ENCODE measurements at regions not wholly inside any gene's neighbourhood (a gene's known extent, or its start where the extent isn't known, plus 50 kb on each side); places are given as distances from the start of the nearest gene placed in this dataset.
"Not testable (repeated sequence)": the region's sequence is repeated elsewhere in the genome, so short reads cannot be mapped to it uniquely, and the experiment has no call there.

- DNase-seq (ENCODE audit: low read depth in 2 of 2): not testable (repeated sequence)
Measured at GRCh38 chr17:45554479-45554878, 64.0 kb upstream of the PLEKHM1 start.

GRCh38 chr17:45558821-45559220 is 68.3 kb upstream of the PLEKHM1 start:
- DNase-seq (ENCODE audit: low read depth in 2 of 2): not testable (repeated sequence)

- DNase-seq (ENCODE audit: low read depth in 2 of 2): not testable (repeated sequence)
Measured at GRCh38 chr17:45562868-45563267, 72.3 kb upstream of the PLEKHM1 start.

- DNase-seq (ENCODE audit: low read depth in 2 of 2): not testable (repeated sequence)
Measured at GRCh38 chr17:45563283-45563682, 72.8 kb upstream of the PLEKHM1 start.

GRCh38 chr17:45568275-45568674 is 77.8 kb upstream of the PLEKHM1 start:
- DNase-seq (ENCODE audit: low read depth in 2 of 2): not testable (repeated sequence)

- not testable (repeated sequence) for DNase-seq (ENCODE audit: low read depth in 2 of 2)
Measured at GRCh38 chr17:45573326-45573725, 82.8 kb upstream of the PLEKHM1 start.

- no peak for DNase-seq (ENCODE audit: low read depth in 2 of 2)
Measured at GRCh38 chr17:45573924-45574770, 83.6 kb upstream of the PLEKHM1 start.

GRCh38 chr17:45575126-45575885 is 84.8 kb upstream of the PLEKHM1 start:
- DNase-seq (ENCODE audit: low read depth in 2 of 2): no peak

- DNase-seq (ENCODE audit: low read depth in 2 of 2): not testable (repeated sequence)
Measured at GRCh38 chr17:45576527-45577307, 86.2 kb upstream of the PLEKHM1 start.

- DNase-seq (ENCODE audit: low read depth in 2 of 2): no peak
Measured at GRCh38 chr17:45577571-45578279, 87.2 kb upstream of the PLEKHM1 start.

- no peak for DNase-seq (ENCODE audit: low read depth in 2 of 2)
Measured at GRCh38 chr17:45578516-45579455, 88.3 kb upstream of the PLEKHM1 start.

GRCh38 chr17:45579529-45580495 is 89.3 kb upstream of the PLEKHM1 start:
- no peak for DNase-seq (ENCODE audit: low read depth in 2 of 2)

- no peak for DNase-seq (ENCODE audit: low read depth in 2 of 2)
Measured at GRCh38 chr17:45580924-45581323, 90.4 kb upstream of the PLEKHM1 start.

GRCh38 chr17:45581860-45582259 is 91.3 kb upstream of the PLEKHM1 start:
- no peak for DNase-seq (ENCODE audit: low read depth in 2 of 2)

GRCh38 chr17:45584092-45585036 is 93.8 kb upstream of the PLEKHM1 start:
- DNase-seq (ENCODE audit: low read depth in 2 of 2): peak; percentile 38 to 51

GRCh38 chr17:45585037-45585733 is 94.7 kb upstream of the PLEKHM1 start:
- DNase-seq (ENCODE audit: low read depth in 2 of 2): peak; percentile 80 to 82

Data from lung microvascular endothelial cell (primary cell).